GM12878 (cell line): ENCODE measurements at regions not wholly inside any gene's neighbourhood (a gene's known extent, or its start where the extent isn't known, plus 50 kb on each side); places are given as distances from the start of the nearest gene placed in this dataset.

Source experiments
- ATAC-seq: fragments of 200-7000 bp; cut with Tn5 transposase; 3 replicates; pipeline ENCODE4 v1.9.1; 2020; ENCODE audit warnings: mild to moderate bottlenecking, moderate library complexity
- BruUV-seq: library from RNA; stranded (reverse); fragments of 400-500 nt; replicated peaks from 2 replicates; lab custom pipeline; 2021; lab: Mats Ljungman, UMichigan
- CTCF ChIA-PET: fragments of 300-600 bp; sonication (Branson Sonifier 250); formaldehyde crosslinking; extraction: SDS; loops from one replicate; lab custom pipeline; 2021; ENCODE audit warnings: inconsistent platforms; lab: Yijun Ruan, JAX
- POLR2A ChIA-PET: fragments of 350-600 bp; formaldehyde crosslinking; extraction: SDS; loops from one replicate; lab custom pipeline; 2021; ENCODE audit warnings: inconsistent platforms; lab: Charles Lee
- RAD21 ChIA-PET: fragments of 300-600 bp; sonication (Branson Sonifier 250); formaldehyde crosslinking; loops from one replicate; lab custom pipeline; 2023; ENCODE audit warnings: antibody characterized with exemption; ENCODE audit not compliant: unreplicated experiment; lab: Charles Lee
- SMC1A ChIA-PET: fragments of 300-600 bp; sonication (Branson Sonifier 250); formaldehyde crosslinking; loops from one replicate; lab custom pipeline; 2023; ENCODE audit not compliant: unreplicated experiment, uncharacterized antibody; lab: Charles Lee
- DNase-seq: peaks from one replicate; pipeline ENCODE4 v3.0.0-alpha.2; 2011; ENCODE audit warnings: low read depth, low spot score
- FAIRE-seq: peaks from 3 replicates; lab custom pipeline; 2011; peaks lifted over from hg19 to GRCh38; lab: Jason Lieb, UNC
- H2AFZ ChIP-seq: 2 replicates; pipeline ENCODE4 v1.6.0; 2011; ENCODE audit warnings: low read depth, low read length, control low read depth; ENCODE audit not compliant: control insufficient read depth
- H3K27ac ChIP-seq: 2 replicates; pipeline ENCODE4 v1.5.1; 2011; ENCODE audit warnings: control low read depth; ENCODE audit not compliant: control insufficient read depth, insufficient read depth
- H3K27me3 ChIP-seq, 2 experiments: replicated peaks in 1 of 2; 2 replicates each; pipeline versions ENCODE4 v1.6.0 to v1.6.1; 2011; ENCODE audit warnings: low read length in 1 of 2; ENCODE audit not compliant: control insufficient read depth in 2 of 2, insufficient read depth in 2 of 2
- H3K36me3 ChIP-seq, 2 experiments: 2 replicates each; pipeline ENCODE4 v1.5.1; 2011; ENCODE audit warnings: low read length in 1 of 2; ENCODE audit not compliant: control insufficient read depth in 2 of 2, insufficient read depth in 2 of 2
- H3K4me1 ChIP-seq: 2 replicates; pipeline ENCODE4 v1.6.1; 2011; ENCODE audit warnings: mild to moderate bottlenecking, low read length, moderate library complexity, mixed read lengths; ENCODE audit not compliant: control insufficient read depth, insufficient read depth
- H3K4me2 ChIP-seq: 2 replicates; pipeline ENCODE4 v1.6.0; 2011; ENCODE audit warnings: control low read depth; ENCODE audit not compliant: control insufficient read depth, insufficient read depth
- H3K4me3 ChIP-seq: fragments of 200-600 bp; sonication (generic); 2 replicates; pipeline ENCODE4 v1.5.1; 2016
- H3K79me2 ChIP-seq: 2 replicates; pipeline ENCODE4 v1.6.0; 2011; ENCODE audit warnings: low read length; ENCODE audit not compliant: control insufficient read depth, insufficient read depth
- H3K9ac ChIP-seq: 2 replicates; pipeline ENCODE4 v1.8.0; 2011; ENCODE audit warnings: low read length, control low read depth, mixed read lengths; ENCODE audit not compliant: control insufficient read depth, insufficient read depth
- H3K9me3 ChIP-seq: replicated peaks from 3 replicates; pipeline ENCODE4 v1.5.1; 2011; ENCODE audit warnings: mild to moderate bottlenecking, low read length; ENCODE audit not compliant: control insufficient read depth, insufficient read depth
- H4K20me1 ChIP-seq: 2 replicates; pipeline ENCODE4 v1.6.0; 2011; ENCODE audit not compliant: control insufficient read depth, insufficient read depth
- EED ChIP-seq: sonication (generic); IDR thresholded peaks from 2 replicates; pipeline ENCODE4 v1.6.1; 2016; ENCODE audit warnings: antibody characterized with exemption, low read depth
- ESRRA ChIP-seq: IDR thresholded peaks from 2 replicates; pipeline ENCODE4 v1.6.1; 2012; ENCODE audit warnings: mild to moderate bottlenecking, low read length, improper control_type of control experiment
- EZH2 ChIP-seq: IDR thresholded peaks from 2 replicates; pipeline ENCODE4 v1.6.1; 2012; ENCODE audit warnings: low read depth, mild to moderate bottlenecking, control low read depth, inconsistent platforms, low read length, borderline replicate concordance; ENCODE audit not compliant: control insufficient read depth
- GABPA ChIP-seq: IDR thresholded peaks from 2 replicates; pipeline ENCODE4 v1.6.1; 2014; ENCODE audit warnings: antibody characterized with exemption, low read depth, mild to moderate bottlenecking, inconsistent platforms
- RELB ChIP-seq: fragments of 450-650 bp; IDR thresholded peaks from 2 replicates; pipeline ENCODE4 v1.6.1; 2017; ENCODE audit warnings: low read depth, mild to moderate bottlenecking, moderate library complexity
- SMAD1 ChIP-seq: fragments of 450-650 bp; IDR thresholded peaks from 2 replicates; pipeline ENCODE4 v1.6.1; 2018; ENCODE audit warnings: mild to moderate bottlenecking, low read depth; ENCODE audit not compliant: partially characterized antibody
- ZBTB40 ChIP-seq: fragments of 450-650 bp; IDR thresholded peaks from 2 replicates; pipeline ENCODE4 v1.6.1; 2016; ENCODE audit warnings: mild to moderate bottlenecking, moderate library complexity, borderline replicate concordance
- WGBS: methylation state at CpG from one replicate; pipeline ENCODE4 v1.1.6; 2016; ENCODE audit warnings: low lambda C conversion rate; ENCODE audit not compliant: insufficient replicate concordance, insufficient coverage; ENCODE audit errors: missing lambda C conversion rate; 5-methylcytosine and 5-hydroxymethylcytosine counted together
- in situ Hi-C: fragments of 300-500 bp; cut with MboI; formaldehyde crosslinking; loops from 9 replicates; pipeline ENCODE4 v1.14.3; 2018; ENCODE audit warnings: mixed read lengths
- intact Hi-C: fragments of 100-400 bp; cut with micrococcal nuclease; formaldehyde crosslinking; loops from one replicate; pipeline ENCODE4 v1.14.2; 2022; ENCODE audit not compliant: unreplicated experiment
- TF ChIP-seq, protein P1 (sequence below): fragments of 450-650 bp; IDR thresholded peaks from 2 replicates; pipeline ENCODE4 v1.6.1; 2017; ENCODE audit warnings: mild to moderate bottlenecking, moderate library complexity
- TF ChIP-seq, protein P2 (sequence below): fragments of 150-350 bp; IDR thresholded peaks from 2 replicates; pipeline ENCODE4 v1.6.1; 2016; ENCODE audit warnings: low read depth, low read length

DNA sequence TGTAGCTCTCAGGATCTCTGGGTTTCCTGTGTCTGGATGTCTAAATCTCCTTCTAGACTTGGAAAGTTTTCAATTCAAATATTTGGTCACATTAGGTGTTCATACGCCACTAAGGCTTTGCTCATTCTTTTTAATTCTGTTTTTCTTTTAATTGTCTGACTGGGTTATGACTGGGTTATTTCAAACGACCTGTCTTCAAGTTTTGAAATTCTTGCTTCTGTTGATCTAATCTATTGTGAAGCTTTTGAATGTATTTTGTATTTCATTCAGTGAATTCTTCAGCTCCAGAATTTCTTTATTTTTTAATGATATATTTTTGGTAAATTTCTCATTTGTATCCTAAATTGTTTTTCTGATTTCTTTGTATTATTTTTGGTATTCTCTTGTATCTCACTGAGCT lies 81.0 kb upstream of the PCDH10 start (continued):
- no peak for TF ChIP-seq EZH2

DNA sequence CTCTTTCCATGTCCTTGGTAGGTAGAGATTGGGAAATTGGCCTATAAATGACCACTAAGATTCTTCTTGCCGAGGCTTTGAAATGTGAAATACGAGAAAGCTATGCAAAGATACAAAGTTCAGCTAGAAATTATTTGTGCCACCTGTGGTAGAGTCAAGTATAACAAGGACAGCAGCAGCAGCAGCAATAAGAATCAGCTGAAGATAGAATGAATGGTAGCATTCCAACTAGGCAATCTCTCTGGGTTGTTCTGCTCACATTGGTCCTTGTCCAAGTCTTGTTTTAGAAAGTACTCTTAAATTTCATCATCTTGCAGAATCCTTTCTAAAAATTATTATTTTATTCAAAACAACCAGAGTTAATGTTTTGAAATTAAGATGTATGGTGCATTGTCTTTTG lies 67.8 kb upstream of the PCDH10 start:
- in situ Hi-C loops (no loop called here), intact Hi-C loops (no loop called here)
- no TSS peak for BruUV-seq
- Histone ChIP-seq H3K9ac (no peak overlapping the region), H3K27ac (no peak overlapping the region), H3K79me2 (no peaks in the 10 kb centered on the region), H3K9me3 (no peaks in the 10 kb centered on the region), H3K4me2 (no peak overlapping the region), H3K36me3 (no peaks in the 10 kb centered on the region), H2AFZ (no peak overlapping the region), H4K20me1 (no peaks in the 10 kb centered on the region), H3K4me3 (no peak overlapping the region), H3K27me3 (no peaks in the 10 kb centered on the region), H3K4me1 (no peaks in the 10 kb centered on the region)
- CTCF ChIA-PET: no interaction called here
- POLR2A ChIA-PET: no interaction called here
- 0% methylated on average over 2 of the region's 2 CpGs for WGBS
- DNase-seq (no peak), FAIRE-seq (no peak), ATAC-seq (peak; percentile 27; the same call in 1 of the 3 replicates)
- RAD21 ChIA-PET: no interaction called here
- SMC1A ChIA-PET: no interaction called here
- TF ChIP-seq, protein P1, sequence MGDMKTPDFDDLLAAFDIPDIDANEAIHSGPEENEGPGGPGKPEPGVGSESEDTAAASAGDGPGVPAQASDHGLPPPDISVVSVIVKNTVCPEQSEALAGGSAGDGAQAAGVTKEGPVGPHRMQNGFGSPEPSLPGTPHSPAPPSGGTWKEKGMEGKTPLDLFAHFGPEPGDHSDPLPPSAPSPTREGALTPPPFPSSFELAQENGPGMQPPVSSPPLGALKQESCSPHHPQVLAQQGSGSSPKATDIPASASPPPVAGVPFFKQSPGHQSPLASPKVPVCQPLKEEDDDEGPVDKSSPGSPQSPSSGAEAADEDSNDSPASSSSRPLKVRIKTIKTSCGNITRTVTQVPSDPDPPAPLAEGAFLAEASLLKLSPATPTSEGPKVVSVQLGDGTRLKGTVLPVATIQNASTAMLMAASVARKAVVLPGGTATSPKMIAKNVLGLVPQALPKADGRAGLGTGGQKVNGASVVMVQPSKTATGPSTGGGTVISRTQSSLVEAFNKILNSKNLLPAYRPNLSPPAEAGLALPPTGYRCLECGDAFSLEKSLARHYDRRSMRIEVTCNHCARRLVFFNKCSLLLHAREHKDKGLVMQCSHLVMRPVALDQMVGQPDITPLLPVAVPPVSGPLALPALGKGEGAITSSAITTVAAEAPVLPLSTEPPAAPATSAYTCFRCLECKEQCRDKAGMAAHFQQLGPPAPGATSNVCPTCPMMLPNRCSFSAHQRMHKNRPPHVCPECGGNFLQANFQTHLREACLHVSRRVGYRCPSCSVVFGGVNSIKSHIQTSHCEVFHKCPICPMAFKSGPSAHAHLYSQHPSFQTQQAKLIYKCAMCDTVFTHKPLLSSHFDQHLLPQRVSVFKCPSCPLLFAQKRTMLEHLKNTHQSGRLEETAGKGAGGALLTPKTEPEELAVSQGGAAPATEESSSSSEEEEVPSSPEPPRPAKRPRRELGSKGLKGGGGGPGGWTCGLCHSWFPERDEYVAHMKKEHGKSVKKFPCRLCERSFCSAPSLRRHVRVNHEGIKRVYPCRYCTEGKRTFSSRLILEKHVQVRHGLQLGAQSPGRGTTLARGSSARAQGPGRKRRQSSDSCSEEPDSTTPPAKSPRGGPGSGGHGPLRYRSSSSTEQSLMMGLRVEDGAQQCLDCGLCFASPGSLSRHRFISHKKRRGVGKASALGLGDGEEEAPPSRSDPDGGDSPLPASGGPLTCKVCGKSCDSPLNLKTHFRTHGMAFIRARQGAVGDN: no peak
- TF ChIP-seq SMAD1 (no peak), EED (no peak), ZBTB40 (no peak), ESRRA (no peak), GABPA (no peak), RELB (no peak)
- TF ChIP-seq, protein P2, sequence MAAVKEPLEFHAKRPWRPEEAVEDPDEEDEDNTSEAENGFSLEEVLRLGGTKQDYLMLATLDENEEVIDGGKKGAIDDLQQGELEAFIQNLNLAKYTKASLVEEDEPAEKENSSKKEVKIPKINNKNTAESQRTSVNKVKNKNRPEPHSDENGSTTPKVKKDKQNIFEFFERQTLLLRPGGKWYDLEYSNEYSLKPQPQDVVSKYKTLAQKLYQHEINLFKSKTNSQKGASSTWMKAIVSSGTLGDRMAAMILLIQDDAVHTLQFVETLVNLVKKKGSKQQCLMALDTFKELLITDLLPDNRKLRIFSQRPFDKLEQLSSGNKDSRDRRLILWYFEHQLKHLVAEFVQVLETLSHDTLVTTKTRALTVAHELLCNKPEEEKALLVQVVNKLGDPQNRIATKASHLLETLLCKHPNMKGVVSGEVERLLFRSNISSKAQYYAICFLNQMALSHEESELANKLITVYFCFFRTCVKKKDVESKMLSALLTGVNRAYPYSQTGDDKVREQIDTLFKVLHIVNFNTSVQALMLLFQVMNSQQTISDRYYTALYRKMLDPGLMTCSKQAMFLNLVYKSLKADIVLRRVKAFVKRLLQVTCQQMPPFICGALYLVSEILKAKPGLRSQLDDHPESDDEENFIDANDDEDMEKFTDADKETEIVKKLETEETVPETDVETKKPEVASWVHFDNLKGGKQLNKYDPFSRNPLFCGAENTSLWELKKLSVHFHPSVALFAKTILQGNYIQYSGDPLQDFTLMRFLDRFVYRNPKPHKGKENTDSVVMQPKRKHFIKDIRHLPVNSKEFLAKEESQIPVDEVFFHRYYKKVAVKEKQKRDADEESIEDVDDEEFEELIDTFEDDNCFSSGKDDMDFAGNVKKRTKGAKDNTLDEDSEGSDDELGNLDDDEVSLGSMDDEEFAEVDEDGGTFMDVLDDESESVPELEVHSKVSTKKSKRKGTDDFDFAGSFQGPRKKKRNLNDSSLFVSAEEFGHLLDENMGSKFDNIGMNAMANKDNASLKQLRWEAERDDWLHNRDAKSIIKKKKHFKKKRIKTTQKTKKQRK: no peak
